MM.1S (cell line): ENCODE measurements at regions not wholly inside any gene's neighbourhood (a gene's known extent, or its start where the extent isn't known, plus 50 kb on each side); places are given as distances from the start of the nearest gene placed in this dataset.

Source experiments
- CTCF ChIP-seq: fragments of 300-600 bp; sonication (generic); IDR thresholded peaks from 2 replicates; pipeline ENCODE4 v1.5.1; 2016; ENCODE audit warnings: antibody characterized with exemption, low read length, mixed read lengths
- EZH2 ChIP-seq: fragments of 300-600 bp; sonication (generic); optimal IDR thresholded peaks from 2 replicates; pipeline ENCODE3; 2017; ENCODE audit warnings: low read depth, mild to moderate bottlenecking, antibody characterized with exemption, low read length, mixed read lengths

GRCh38 chrX:40279091-40279430 is 181.3 kb upstream of the BCOR start:
- TF ChIP-seq CTCF (no peak), EZH2 (no peak)
